ENCODE measurements at regions not wholly inside any gene's neighbourhood (a gene's known extent, or its start where the extent isn't known, plus 50 kb on each side); places are given as distances from the start of the nearest gene placed in this dataset.

DNA sequence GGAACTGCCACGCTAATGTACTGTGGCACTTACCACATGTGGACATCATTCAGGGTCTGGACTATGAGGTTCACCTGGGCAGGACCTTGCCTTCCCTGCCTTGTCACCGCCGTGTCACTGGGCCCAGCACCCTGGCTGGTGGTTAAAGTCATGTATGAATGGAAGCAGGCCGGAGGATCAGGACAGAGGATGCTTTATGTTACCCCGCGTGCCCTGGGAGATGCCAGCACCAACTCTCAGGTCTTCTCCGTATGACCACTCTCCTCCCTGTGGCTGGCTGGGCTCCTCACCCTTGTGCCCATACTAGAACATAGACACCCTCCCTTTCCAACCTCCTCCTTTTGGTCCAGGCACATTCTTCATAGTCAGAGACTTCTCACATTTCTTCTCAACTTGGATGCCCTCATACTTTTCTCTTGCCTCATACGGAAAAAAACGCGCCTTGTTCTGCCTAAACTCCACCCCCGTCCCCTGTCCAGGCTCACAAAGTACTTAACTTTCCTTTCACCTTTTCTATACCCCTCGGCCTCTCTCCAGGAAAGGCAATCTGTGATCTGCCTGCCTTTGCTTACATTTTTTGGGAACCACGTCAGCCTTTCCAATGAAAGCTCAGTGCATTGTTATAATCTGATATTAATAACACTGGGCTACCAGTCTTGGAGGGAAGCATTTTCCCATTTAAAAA is 240.0 kb downstream of the TEX36 start:
- no peak for TF ChIP-seq EZH2 (IDR thresholded peaks at IDR 0.05; ENCODE audit: borderline replicate concordance, low read depth, low read length, poor library complexity, severe bottlenecking)
- TF ChIP-seq, protein P1, sequence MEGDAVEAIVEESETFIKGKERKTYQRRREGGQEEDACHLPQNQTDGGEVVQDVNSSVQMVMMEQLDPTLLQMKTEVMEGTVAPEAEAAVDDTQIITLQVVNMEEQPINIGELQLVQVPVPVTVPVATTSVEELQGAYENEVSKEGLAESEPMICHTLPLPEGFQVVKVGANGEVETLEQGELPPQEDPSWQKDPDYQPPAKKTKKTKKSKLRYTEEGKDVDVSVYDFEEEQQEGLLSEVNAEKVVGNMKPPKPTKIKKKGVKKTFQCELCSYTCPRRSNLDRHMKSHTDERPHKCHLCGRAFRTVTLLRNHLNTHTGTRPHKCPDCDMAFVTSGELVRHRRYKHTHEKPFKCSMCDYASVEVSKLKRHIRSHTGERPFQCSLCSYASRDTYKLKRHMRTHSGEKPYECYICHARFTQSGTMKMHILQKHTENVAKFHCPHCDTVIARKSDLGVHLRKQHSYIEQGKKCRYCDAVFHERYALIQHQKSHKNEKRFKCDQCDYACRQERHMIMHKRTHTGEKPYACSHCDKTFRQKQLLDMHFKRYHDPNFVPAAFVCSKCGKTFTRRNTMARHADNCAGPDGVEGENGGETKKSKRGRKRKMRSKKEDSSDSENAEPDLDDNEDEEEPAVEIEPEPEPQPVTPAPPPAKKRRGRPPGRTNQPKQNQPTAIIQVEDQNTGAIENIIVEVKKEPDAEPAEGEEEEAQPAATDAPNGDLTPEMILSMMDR (conservative IDR thresholded peaks at IDR 0.05; ENCODE audit: low read depth, low read length) = no peak
- CTCF ChIA-PET = no interaction called here
- no peaks in the 10 kb centered on the region for H3K36me3 ChIP-seq (ENCODE audit: insufficient read depth, low read length, poor library complexity, severe bottlenecking)
- no peak for DNase-seq (ENCODE audit: low spot score)
- no peak overlapping the region for H3K27ac ChIP-seq (ENCODE audit: low read depth, low read length, poor library complexity, severe bottlenecking)
- H3K4me1 ChIP-seq (ENCODE audit: insufficient read depth, low read length, poor library complexity, severe bottlenecking) = no peaks in the 10 kb centered on the region
- POLR2A ChIA-PET (ENCODE audit: low non-redundant PET) = no interaction called here
- intact Hi-C loops (cut with micrococcal nuclease; ENCODE audit: unreplicated experiment) = no loop called here
- H3K4me3 ChIP-seq (ENCODE audit: low read depth, low read length, poor library complexity, severe bottlenecking) = no peak overlapping the region
- no TSS peak for BruUV-seq (replicated peaks)
- H3K9me3 ChIP-seq (ENCODE audit: low read depth, low read length, poor library complexity, severe bottlenecking) = no peaks in the 10 kb centered on the region
- peaks cover 4% of the 10 kb centered on the region for H3K27me3 ChIP-seq (replicated peaks; ENCODE audit: insufficient read depth, low read depth, low read length, poor library complexity)

DNA sequence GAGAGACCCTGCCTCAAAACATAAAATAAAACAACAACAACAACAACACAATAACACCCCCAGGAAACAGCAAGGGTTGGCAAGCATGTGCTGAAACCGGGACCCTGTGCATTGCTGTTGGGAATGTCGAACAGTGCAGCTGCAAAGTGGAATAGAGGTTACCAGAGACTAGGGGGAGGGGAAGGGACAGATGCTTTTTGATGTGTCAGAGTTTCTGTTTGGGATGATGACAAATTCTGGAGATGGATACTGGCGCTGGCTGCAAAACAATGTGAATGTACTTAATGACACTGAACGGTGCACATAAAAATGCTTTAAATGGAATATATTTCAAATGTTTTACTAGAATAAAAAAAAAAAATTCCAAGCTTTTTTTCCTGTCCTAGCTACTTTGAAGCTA is 241.8 kb downstream of the TEX36 start:
- TF ChIP-seq, protein P1 (conservative IDR thresholded peaks at IDR 0.05; ENCODE audit: low read depth, low read length) = no peak
- no peak for TF ChIP-seq EZH2 (IDR thresholded peaks at IDR 0.05; ENCODE audit: borderline replicate concordance, low read depth, low read length, poor library complexity, severe bottlenecking)
- DNase-seq (ENCODE audit: low spot score) = no peak
- intact Hi-C loops (cut with micrococcal nuclease; ENCODE audit: unreplicated experiment) = no loop called here

DNA sequence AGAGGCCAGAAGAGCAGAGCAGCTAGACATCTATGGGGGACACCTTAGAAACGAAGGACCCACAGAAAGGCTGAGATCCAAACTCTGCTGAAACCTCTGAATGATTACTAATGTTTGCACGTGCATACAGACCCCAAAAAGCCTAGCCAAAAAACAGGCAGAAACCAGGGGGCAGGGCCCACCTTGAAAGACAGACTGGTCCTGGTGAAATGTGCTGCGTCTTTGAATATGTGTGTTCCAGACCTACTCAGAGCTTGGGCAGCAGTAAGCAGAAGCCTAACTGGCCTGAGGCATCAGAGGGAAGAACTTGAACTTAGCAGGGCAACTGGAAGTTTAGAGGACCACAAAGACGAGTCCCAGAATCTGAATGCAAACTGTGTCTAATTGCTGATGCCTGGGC is 251.8 kb downstream of the TEX36 start:
- Histone ChIP-seq H3K36me3 (ENCODE audit: insufficient read depth, low read length, poor library complexity, severe bottlenecking) (no peaks in the 10 kb centered on the region), H3K4me1 (ENCODE audit: insufficient read depth, low read length, poor library complexity, severe bottlenecking) (no peaks in the 10 kb centered on the region), H3K9me3 (ENCODE audit: low read depth, low read length, poor library complexity, severe bottlenecking) (no peaks in the 10 kb centered on the region), H3K27ac (ENCODE audit: low read depth, low read length, poor library complexity, severe bottlenecking) (no peak overlapping the region), H3K4me3 (ENCODE audit: low read depth, low read length, poor library complexity, severe bottlenecking) (no peak overlapping the region), H3K27me3 (replicated peaks; ENCODE audit: insufficient read depth, low read depth, low read length, poor library complexity) (peaks cover 4% of the 10 kb centered on the region)
- intact Hi-C loops (cut with micrococcal nuclease; ENCODE audit: unreplicated experiment) = no loop called here
- no peak for TF ChIP-seq EZH2 (IDR thresholded peaks at IDR 0.05; ENCODE audit: borderline replicate concordance, low read depth, low read length, poor library complexity, severe bottlenecking)
- TF ChIP-seq, protein P1 (conservative IDR thresholded peaks at IDR 0.05; ENCODE audit: low read depth, low read length) = no peak
- no TSS peak for BruUV-seq (replicated peaks)
- DNase-seq (ENCODE audit: low spot score) = no peak
- CTCF ChIA-PET = no interaction called here
- POLR2A ChIA-PET (ENCODE audit: low non-redundant PET) = no interaction called here

More for the DNA sequence above, 241.8 kb downstream of the TEX36 start:
- ChIA-PET POLR2A (ENCODE audit: low non-redundant PET) (no interaction called here), CTCF (no interaction called here)
- no peaks in the 10 kb centered on the region for H3K36me3 ChIP-seq (ENCODE audit: insufficient read depth, low read length, poor library complexity, severe bottlenecking)
- H3K27ac ChIP-seq (ENCODE audit: low read depth, low read length, poor library complexity, severe bottlenecking) = no peak overlapping the region
- peaks cover 10% of the 10 kb centered on the region for H3K27me3 ChIP-seq (replicated peaks; ENCODE audit: insufficient read depth, low read depth, low read length, poor library complexity)
- H3K9me3 ChIP-seq (ENCODE audit: low read depth, low read length, poor library complexity, severe bottlenecking) = no peaks in the 10 kb centered on the region
- H3K4me1 ChIP-seq (ENCODE audit: insufficient read depth, low read length, poor library complexity, severe bottlenecking) = no peaks in the 10 kb centered on the region
- no peak overlapping the region for H3K4me3 ChIP-seq (ENCODE audit: low read depth, low read length, poor library complexity, severe bottlenecking)
- BruUV-seq (replicated peaks) = no TSS peak
